HG03175 (cell line): ENCODE measurements at regions not wholly inside any gene's neighbourhood (a gene's known extent, or its start where the extent isn't known, plus 50 kb on each side); places are given as distances from the start of the nearest gene placed in this dataset.
"Not testable (repeated sequence)": the region's sequence is repeated elsewhere in the genome, so short reads cannot be mapped to it uniquely, and the experiment has no call there.

Experiments used
- ATAC-seq: cut with Tn5 transposase; IDR thresholded peaks from one replicate; pipeline ENCODE4 v1.9.1; 2021; ENCODE audit warnings: mild to moderate bottlenecking, moderate library complexity; ENCODE audit not compliant: unreplicated experiment

DNA sequence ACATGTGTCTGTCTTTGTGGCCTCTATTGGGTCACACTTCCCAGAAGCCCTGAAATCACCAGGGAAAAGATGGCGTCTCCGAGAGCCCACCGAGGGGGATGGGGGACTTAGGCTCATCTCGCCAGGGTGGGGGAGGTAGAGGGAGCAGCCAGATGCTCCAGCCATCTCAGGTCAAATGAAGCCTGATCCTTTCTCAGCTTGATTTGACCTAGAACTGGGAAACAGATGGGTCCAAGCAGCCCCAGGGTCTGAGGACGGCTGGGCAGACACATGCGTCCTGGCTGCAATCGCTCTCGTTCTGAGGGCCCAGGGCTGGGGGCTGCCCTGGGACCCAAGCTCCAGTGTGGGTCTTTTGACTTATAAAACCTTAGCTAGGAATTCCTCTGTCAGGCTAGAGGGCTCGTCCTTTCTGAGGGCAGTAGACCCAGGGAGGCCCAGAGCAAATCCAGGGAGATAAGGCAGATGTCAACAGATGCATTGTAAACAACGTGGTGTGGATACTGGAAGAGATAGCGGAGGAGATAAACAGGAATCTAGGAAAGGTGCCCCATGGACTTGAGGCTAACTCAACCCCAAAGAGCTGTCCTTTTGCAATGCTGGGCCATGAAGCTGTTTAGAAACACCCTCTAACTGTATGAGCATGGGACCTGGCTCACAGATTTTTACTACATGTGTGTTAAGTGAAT, 127.7 kb downstream of the MYCN start:
- no peak for ATAC-seq

DNA sequence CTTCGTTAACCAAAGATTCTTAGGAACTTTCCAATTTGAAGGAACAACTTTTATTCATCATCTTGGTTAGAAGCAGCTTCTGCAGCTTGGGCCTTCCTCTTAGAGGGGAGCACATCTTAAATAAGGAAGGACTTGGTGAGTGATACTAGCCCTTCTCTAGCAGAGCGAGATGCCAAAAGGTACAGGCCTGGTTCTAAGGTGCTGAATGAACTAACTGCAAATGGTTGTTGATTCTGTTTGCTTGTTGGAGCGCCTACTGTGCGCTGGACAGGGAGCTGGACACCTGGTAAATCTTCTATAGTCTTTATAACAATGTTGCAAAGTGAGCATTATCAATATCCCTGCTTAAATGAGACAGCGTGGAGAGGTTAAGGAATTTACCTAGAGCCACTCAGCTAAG, 127.1 kb downstream of the MYCN start:
- no peak for ATAC-seq

DNA sequence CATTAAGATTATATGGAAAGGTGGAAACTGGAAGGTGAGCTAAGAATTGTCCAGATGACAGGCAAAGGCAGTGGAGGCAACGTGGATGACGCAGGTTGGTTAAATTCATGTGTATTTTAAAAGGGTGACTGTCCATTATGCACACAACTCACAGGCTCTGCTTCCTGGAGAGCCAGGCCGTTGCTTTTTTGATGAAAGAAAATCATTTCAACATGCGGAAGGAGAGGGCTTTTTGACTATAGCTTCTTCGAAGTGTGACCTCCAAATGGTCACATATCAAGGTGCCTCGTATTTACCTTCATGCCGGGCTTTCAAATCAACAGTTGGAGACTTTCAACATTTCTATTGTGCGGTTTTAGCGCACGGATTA, 126.7 kb downstream of the MYCN start:
- ATAC-seq = no peak

DNA sequence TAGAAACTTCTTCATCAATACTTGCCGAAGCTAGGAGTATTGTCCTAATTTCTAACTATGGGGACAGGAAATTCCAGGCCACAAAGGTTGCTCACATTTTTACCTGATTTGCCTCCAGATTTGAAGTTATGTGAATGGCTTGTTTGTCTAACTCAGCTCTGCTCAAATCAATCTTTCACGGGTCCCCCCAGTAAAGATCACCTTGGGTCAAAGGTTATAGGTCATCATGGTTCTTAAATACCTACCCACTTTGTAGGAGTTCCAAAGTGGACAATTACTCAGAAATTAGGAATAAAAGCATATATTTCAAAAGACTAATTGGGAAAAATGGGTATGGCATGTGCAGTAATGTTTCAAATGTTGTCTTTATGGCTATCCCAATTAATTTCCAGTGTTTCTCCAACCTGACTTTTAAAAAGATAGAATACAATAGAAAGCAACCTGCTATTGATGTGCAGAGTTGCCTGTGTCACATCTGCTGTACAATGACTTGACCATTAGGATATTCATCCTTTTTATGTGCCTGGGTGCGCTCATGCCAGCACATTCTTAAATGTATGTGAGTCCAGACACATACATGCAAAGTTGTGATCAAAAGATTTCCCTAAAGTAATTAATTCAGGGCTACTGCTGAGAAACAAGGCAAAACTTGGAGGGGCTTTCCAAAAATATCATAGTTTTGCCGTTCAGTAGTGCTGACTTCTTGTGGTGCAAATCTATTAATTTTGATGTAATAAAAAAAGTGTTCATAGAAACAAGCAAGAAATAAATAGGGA, 126.1 kb downstream of the MYCN start:
- ATAC-seq = no peak

DNA sequence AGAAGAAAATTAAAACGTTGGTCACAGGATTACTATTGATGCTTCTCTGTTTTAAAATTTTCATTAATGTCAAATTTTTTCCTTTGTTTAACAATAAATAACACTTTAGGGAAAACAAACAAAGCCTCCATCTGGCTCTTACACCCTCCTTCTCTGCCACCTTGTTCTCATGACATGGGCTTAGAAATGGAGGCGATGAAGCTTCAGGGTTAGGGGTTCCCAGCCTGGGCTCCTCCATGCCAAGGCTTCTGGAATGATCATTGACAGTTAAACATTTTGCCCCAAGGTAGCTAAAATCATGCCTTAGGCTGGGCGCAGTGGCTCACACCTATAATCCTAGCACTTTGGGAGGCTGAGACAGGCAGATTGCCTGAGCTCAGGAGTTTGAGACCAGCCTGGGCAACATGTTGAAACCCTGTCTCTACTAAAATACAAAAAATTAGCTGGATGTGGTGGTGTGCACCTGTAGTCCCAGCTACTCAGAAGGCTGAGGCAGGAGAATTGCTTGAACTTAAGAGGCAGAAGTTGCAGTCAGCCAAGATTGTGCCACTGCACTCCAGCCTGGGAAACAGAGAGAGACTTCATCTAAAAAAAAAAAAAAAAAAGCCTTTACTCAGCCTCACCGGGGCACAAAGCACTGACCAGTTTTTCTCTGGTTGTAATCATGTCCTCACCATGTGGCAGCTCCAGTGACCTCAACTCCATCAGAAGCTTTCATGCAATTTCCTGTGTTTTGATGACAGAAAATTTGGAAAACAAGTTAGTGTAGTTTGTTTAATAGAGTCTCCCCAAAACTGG, 125.1 kb downstream of the MYCN start:
- not testable (repeated sequence) for ATAC-seq

DNA sequence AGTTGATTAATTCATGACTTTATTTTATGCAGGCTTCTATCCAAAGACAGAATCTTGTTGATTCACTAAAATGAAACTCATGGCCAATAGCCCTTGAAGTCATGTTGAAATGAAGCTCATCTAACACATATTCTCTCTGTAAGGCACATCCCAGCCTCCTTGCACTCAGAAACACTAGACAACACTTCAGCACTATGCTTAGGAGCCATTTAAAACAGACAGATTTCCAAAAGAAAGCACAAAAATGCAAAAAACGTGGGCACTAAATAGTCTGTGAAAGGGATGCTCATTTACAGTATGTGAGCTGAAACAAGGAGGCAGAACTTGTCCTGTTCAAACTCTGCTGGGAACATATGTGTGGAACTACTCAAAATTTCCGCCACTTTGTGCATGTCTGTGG, 124.4 kb downstream of the MYCN start:
- no peak for ATAC-seq

DNA sequence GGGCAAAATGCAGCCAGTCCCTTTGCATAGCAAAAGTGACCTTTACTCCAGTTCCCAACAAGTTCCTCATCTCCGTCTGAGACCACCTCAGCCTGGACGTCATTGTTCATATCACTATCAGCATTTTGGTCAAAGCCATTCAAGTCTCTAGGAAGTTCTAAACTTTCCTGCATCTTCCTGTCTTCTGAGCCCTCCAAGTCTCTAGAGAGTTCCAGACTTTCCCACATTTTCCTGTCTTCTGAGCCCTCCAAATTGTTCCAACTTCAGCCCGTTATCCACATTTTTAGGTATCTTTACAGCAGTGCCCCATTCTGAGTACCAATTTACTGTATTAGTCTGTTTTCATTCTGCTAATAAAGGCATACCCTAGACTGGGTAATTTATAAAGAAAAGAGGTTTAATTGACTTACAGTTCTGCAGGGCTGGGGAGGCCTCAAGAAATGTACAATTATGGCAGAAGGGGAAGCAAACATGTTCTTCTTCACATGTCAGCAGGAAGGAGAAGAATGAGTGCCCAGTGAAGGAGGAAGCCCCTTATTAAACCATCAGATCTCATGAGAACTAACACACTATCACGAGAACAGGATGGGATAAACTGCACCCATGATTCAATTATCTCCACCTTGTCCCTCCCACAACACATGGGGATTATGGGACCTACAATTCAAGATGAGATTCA, 123.7 kb downstream of the MYCN start:
- ATAC-seq = no peak

DNA sequence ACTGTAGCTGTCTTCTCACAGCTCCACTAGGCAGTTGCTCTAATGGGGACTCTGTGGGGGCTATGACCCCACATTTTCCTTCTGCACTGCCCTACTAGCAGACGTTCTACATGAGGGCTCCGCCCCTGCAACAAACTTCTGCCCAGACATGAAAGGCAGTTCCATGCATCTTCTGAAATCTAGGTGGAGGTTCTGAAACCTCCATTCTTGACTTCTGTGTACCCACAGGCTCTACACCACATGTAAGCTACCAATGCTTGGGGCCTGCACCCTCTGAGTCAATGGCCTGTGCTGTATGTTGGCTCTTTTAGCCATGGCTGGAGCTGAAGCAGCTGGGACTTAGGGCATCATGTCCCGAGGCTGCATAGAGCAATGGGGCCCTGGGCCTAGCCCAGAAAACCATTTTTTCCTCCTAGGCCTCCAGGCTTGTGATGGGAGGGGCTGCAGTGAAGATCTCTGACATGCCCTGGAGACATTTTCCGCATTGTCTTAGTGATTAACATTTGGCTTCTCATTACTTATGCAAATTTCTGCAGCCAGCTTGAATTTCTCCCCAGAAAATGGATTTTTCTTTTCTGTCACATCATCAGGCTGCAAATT, 123.0 kb downstream of the MYCN start:
- ATAC-seq = no peak

DNA sequence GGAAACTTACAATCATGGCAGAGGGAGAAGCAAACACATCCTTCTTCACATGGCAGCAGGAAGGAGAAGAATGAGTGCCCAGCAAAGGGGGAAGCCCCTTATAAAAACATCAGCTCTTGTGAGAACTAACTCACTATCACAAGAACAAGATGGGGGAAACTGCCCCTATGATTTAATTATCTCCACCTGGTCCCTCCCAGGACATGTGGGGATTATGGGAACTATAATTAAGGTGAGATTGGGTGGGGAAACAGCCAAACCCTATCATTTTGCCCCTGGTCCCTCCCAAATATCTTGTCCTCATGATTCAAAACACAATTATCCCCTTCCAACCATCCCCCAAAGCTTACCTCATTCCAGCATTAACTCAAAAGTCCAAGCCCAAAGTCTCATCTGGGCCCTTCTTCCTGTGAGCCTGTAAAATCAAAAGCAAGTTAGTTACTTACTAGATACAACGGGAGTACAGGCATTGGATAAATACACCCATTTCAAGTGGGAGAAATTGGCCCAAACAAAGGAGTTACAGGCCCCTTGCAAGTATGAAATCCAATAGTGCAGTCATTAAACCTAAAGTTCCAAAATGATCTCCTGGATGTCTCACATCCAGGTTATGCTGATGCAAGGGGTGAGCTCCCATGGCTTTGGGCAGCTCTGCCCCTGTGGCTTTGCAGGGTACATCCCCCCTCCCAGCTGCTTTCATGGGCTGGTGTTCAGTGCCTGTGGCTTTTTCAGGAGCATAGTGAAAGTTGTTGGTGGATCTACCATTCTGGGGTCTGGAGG, 122.3 kb downstream of the MYCN start:
- ATAC-seq = no peak

DNA sequence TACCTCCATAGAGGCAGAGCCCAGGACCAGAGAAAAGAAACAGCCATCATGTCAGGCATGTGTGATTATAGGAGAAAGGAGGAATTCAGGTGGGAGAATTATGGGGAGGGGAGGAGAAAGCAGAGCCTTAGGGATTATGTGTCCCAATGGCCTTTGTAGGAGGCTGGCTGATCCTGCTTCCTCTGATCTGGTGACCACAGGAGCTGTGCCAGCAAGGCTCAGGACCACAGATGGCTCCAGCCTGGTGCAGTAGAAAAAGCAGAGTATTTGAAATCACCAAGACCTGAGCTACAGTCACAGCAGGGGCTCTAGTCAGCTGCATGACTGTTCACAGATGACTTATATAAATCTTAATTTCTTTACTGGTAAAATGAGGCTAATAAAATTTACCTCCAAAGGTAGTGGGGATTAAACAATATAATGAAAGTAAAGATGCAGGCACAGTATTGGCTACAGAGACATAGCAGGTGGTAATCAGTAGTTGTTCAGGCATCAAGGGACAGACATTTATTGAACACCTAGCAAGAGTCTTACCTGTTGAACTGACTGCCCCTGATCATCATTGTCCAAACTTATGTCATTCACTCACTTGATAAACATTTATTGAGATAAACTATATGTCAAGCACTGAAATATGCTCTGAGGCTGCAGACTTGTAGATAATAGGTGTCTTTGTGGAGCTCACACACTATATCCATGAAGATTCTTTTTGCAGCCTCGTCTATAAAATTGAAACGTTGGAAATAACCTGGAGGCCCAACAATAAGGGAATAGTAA, 121.3 kb downstream of the MYCN start:
- no peak for ATAC-seq

DNA sequence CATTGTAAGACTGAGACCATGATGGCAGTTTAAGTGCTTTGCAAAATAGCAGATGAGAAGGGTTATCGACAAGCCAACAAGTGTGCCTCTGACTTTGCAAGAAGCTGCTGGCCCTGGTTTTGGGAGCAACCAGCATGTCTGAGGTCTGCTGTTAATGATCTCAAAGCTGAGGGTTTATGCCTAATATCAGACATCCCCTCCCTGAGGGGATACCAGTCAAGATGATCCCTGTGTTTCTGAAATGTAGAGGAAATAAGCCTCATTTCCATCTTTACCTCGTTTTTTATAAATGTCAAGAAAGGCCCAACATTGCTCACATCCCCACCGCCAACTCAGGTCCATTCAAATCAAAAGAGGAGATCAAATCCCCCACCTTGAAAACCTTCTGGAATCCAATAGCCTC, 120.6 kb downstream of the MYCN start:
- no peak for ATAC-seq

DNA sequence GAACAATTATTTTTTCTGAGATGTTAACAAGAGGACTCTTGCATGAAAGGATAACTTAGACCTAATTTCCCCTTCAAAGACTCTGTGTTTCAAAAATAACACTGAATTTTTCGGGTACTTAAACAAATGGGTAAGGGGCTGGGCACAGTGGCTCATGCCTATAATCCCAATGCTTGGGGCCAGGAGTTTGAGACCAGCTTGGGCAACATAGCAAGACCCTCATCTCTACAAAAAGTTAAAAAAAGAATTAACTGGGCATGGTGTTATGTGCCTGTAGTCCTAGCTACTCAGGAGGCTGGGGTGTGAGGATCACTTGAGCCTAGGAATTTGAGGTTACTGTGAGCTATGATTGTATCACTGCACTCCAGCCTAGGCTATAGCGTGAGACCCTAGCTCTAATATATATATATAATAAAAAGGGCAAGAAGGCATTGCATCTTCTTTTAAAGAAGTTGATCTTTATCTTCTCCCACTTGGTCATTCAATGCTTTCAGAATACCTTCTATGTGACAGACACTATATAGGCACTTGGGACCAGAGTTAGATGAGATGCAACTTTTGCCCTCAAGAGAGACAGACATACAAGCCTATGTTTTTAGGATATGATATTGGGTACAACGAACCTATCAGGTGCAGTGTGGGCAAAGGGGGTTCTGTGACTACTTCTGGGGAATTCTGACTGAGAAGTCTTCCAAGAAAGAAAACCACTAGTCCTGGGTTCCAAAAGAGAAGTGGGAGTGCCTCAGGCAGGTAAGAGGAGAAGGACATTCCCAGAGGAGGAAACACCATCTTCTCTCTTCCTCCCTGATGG, 120.0 kb downstream of the MYCN start:
- ATAC-seq = no peak

DNA sequence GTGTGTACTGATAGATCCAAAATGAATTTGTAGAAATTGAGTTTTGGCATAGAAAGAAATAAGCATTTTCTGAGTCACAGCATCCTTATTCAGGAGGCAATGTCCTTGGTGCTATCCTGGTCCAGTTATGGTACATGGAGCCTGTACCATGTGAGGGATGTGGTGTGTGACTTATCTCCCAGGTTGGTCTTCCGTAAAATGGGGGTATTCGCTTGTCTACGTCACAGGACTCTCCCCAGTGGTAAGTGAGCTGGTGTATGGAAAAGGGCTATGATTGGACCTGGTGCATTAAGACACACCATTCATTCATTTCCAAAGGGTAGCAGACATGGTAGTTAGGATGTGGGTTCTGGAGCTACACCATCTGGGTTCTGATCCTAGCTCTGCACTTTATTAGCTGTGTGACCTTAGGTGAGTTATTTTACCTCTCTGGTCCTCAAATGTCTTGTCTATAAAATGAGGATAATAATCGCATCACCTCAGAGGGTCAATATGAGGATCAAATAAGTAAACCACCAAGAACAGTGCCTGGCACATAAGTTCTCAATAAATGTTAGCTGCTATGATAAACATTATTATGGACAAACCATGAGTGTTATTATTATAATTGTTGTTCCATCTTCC, 119.2 kb downstream of the MYCN start:
- no peak for ATAC-seq

DNA sequence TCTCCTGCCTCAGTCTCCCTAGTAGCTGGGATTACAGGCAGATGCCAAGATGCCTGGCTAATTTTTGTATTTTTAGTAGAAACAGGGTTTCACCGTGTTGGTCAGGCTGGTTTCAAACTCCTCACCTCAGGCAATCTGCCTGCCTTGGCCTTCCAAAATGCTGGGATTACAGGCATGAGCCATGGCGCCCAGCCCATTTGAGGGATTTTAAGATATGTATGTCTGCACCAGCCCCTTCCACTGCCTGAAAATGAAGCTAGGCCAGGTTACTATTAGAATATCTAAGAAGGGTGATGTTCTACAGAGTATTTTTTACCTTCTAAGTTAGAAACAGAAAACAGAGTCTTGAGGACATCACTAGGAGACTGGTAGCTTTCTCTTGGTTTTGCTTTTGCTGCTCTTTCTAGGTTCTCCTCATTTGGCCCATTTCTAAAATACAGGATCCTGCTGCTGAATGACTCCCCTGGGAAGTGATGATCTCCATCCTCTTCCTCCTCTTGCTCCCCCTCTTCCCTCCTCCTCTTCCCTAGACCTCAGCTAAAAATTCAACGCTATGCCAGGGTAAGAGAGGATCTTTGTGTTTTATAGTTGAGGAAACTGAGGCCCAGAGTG, 118.5 kb downstream of the MYCN start:
- no peak for ATAC-seq

DNA sequence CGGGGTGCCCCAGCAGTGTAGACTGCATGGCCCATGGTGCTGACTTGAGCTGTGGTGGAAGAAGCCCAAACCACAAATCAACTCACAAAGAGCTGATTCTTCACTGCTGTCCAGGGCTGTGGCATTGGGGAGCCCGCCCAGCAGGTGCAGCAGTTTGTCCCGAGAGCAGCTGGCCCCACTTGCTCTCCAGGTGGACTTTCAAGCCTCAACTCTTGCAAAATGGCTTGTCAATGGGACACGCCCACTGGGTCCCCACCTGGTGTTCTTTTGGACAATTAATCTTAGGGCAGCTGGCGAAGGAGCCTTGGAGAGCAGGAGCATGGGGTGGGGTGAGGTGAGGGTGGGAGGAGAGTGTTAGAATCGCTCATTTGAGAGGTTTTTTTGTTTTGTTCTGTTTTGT, 117.9 kb downstream of the MYCN start:
- ATAC-seq = no peak

DNA sequence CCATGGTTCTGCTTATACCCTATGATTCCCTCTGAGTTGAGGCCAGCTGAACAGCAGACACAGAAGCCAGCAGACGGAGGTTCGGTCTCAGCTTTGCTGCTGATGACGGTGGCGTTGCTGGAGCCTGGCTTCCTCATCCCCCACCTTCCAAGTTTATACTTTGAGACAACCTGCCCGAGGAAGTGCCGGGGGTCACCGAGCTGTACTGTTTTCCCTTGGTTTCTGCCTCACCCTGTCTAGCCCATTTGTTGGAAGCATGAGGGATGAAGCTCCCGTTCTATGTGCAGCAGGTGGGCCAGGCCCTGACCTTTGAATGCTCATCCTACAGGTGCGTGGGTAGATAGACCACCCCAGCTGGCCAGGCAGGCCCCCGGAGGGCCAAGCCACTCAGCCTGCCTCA, 117.3 kb downstream of the MYCN start:
- no peak for ATAC-seq

DNA sequence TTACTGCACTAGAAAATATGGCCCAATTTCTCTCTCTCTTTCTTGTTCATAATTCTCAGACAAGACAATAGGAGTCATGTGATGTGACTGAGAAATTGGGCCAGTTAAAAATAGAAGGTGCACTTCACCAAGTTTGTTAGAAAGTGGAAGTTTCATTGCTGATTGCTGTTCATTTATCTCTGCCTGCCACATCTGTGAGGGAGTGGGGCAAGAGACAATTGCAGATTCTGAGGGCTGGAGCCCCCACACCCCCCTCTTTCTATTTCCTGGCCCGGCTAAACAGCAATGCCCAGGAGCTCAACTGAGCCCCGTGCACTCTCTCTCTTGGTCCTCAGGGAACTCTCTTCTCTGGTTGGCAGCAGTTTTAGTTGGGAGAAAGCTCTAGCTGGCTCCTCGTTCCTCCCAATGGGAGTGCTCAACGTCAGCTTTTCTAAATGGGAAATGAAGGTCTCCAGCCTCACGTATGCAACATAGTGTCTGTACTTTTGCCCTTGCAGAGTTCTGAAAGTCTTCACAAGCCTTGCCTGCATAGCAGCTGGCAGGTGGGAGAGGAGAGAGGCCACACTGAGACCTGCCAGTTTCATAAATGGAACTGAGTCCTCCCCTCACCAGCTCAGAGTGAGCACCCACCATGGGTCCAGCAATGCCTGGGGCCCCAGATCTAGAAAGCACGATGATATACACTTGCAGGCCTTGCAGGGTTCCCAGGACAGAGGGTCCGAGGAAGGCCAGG, 115.7 kb downstream of the MYCN start:
- ATAC-seq = peak; percentile 93
